ENCODE measurements at regions not wholly inside any gene's neighbourhood (a gene's known extent, or its start where the extent isn't known, plus 50 kb on each side); places are given as distances from the start of the nearest gene placed in this dataset.
"Not testable (repeated sequence)": the region's sequence is repeated elsewhere in the genome, so short reads cannot be mapped to it uniquely, and the experiment has no call there.

DNA sequence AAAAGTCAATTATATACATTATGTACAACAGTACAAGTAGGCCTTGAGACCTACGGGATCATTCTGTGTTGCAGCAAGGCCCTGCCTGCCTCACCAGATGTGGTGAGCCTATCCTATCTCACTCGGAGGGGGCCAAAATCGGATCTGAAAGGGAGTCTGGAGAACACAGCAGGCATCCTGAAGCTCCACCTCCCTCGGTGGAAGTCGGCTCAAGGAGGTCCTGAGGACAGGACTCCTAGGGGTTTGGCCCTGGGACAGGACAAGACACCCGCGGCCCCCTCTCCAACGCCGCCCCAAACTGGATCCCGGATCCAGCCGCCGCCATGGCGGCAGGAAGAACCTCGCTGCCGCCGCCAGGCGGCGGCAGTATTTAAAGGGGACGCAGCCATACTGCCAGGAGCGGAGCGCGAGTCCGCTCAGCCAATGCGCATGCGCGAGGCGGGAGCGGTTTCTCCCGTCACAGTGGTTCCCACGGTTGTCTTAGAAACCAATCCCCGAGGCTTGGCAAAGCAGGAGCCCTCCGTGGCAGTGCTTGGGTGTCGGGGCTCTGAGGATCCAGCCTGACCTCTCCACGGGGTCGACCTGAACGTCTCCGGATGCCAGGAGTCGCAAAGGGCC is 97.8 kb upstream of the FOXD4L5 start:
- not testable (repeated sequence) for DNase-seq (ENCODE audit: low read depth); H3K4me3 ChIP-seq (ENCODE audit: low read depth, low read length)

Measured in skeletal muscle cell (primary cell).